Fibroblast of pulmonary artery (primary cell): ENCODE measurements at regions not wholly inside any gene's neighbourhood (a gene's known extent, or its start where the extent isn't known, plus 50 kb on each side); places are given as distances from the start of the nearest gene placed in this dataset.

Source experiments
- DNase-seq: peaks from one replicate; pipeline ENCODE4 v3.0.0-alpha.2; 2010; ENCODE audit warnings: low read depth
- H3K4me3 ChIP-seq: replicated peaks from 2 replicates; pipeline ENCODE4 v1.5.1; 2011; ENCODE audit warnings: low read depth, mild to moderate bottlenecking, control low read depth, low read length, moderate library complexity
- TF ChIP-seq, protein P1 (sequence below): IDR thresholded peaks from 2 replicates; pipeline ENCODE4 v1.5.1; 2011; ENCODE audit warnings: mild to moderate bottlenecking, control low read depth, low read length, inconsistent platforms; ENCODE audit errors: missing control alignments

DNA sequence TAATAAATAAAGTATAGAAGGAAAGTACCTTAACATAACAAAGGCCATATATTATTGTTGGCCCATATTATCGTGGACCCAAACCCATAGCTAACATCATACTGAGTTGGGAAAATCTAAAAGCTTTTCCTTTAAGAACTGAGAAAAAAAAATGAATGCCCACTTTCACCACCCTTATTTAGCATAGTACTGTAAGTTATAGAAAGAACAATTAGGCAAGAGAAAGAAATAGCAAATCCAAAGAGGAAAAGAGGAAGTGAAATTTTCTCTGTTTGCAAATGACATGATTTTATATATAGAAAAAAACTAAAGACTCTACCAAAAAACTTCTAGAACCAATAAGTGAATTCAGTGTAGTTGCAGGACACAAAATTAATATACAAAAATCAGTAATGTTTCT lies 1854.6 kb downstream of the PCDH7 start:
- H3K4me3 ChIP-seq: no peak overlapping the region
- TF ChIP-seq, protein P1, sequence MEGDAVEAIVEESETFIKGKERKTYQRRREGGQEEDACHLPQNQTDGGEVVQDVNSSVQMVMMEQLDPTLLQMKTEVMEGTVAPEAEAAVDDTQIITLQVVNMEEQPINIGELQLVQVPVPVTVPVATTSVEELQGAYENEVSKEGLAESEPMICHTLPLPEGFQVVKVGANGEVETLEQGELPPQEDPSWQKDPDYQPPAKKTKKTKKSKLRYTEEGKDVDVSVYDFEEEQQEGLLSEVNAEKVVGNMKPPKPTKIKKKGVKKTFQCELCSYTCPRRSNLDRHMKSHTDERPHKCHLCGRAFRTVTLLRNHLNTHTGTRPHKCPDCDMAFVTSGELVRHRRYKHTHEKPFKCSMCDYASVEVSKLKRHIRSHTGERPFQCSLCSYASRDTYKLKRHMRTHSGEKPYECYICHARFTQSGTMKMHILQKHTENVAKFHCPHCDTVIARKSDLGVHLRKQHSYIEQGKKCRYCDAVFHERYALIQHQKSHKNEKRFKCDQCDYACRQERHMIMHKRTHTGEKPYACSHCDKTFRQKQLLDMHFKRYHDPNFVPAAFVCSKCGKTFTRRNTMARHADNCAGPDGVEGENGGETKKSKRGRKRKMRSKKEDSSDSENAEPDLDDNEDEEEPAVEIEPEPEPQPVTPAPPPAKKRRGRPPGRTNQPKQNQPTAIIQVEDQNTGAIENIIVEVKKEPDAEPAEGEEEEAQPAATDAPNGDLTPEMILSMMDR: no peak
- DNase-seq: no peak

DNA sequence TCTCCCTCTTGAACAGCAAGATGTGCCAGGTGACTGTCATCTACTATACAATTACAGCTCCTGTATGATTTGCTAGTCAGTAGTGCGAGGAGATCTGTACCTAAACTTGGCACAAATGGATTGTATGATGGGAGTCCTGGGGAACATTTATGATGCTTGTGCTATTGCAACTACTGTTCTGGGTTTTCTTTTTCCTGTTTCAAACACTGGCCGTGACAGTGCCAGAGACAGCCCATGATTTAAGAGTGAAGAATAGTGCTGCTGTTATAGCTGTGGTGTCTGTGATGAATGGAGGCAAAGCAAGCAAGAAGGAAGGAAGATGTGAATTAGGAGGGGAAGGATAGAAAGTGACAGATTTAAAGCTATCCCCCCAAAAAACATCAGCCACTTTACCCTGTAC lies 1868.9 kb downstream of the PCDH7 start:
- TF ChIP-seq, protein P1: no peak

DNA sequence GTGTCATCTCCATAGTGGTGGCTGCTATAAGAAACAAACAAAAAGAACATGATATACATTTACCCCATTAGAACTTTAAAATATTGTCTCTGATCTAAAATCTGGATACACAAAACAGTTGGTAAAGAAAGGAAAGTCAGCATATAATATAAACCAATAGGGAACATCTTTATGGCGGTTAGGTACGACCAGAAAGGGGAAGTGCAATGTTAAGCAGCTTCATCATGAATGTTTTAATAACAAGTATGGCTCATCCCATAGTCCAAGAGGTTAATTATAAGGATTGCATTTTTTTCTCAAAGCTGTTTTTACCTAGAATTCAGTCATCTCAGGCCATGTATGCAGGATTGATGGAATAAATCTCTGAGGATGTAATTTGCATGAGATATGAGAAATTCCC lies 1869.7 kb downstream of the PCDH7 start:
- TF ChIP-seq, protein P1: no peak
- DNase-seq: no peak
- no peak overlapping the region for H3K4me3 ChIP-seq

More for the DNA sequence above, 1868.9 kb downstream of the PCDH7 start:
- no peak for DNase-seq
- no peak overlapping the region for H3K4me3 ChIP-seq

GRCh38 chr4:32597354-32597753 lies 1877.2 kb downstream of the PCDH7 start:
- no peak overlapping the region for H3K4me3 ChIP-seq
- TF ChIP-seq, protein P1: no peak
- DNase-seq: no peak

DNA sequence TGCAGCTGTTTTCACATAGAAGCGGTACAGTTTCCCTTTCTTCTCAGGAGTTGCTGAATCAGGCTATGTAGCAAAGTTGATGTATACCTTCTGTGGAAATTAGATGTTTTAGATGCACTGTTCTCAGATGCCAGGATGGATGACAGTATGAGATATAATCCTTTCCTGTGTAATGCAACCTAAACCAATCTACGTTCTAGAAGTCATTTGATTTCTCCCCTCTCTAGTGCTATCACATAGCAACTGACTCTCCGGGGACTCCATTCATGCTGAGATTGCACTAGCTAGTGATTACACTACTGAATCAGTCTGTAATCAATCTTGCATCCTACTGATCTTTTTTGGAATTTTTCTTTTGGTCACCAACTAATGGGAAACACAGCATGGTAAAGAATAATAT lies 1881.7 kb downstream of the PCDH7 start:
- no peak for DNase-seq
- TF ChIP-seq, protein P1: no peak
- no peak overlapping the region for H3K4me3 ChIP-seq

DNA sequence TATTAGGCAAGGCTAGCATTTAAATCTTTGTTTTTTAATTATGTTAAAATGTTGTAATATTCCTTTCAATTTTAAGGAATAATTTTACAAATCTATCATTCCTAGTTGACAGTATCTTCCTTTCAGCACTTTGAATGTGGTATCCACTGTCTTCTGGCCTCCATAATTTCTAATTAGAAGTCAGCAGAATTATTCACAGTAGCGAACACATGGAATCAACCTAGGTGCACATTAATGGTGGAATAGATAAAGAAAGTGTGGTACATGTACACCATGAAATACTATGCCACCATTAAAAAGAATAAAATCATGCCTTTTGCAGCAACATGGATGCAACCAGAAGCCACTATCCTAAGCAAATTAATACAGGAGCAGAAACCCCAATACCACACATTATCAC lies 1887.8 kb downstream of the PCDH7 start:
- TF ChIP-seq, protein P1: no peak
- DNase-seq: no peak
- H3K4me3 ChIP-seq: no peak overlapping the region

- TF ChIP-seq, protein P1: no peak
- DNase-seq: peak; percentile 26
- H3K4me3 ChIP-seq: no peak overlapping the region
These were observed 1904.9 kb downstream of the PCDH7 start for GRCh38 chr4:32624943-32625603.
